B cell (primary cell): ENCODE measurements at regions not wholly inside any gene's neighbourhood (a gene's known extent, or its start where the extent isn't known, plus 50 kb on each side); places are given as distances from the start of the nearest gene placed in this dataset.
A peak's percentile ranks its signal among the peaks of the same experiment; 100 is the strongest.

ENCODE experiments used
- ATAC-seq: fragments of 200-7000 bp; cut with Tn5 transposase; one replicate; pipeline ENCODE4 v1.10.0; 2021; ENCODE audit warnings: low read depth, mild to moderate bottlenecking, moderate number of reproducible peaks, moderate library complexity
- CTCF ChIA-PET: fragments of 350-600 bp; sonication (Branson Sonifier 250); formaldehyde crosslinking; loops from one replicate; lab custom pipeline; 2021; ENCODE audit warnings: antibody characterized with exemption, inconsistent platforms; lab: Charles Lee
- POLR2A ChIA-PET: fragments of 350-600 bp; sonication (Branson Sonifier 250); formaldehyde crosslinking; loops from one replicate; lab custom pipeline; 2021; ENCODE audit warnings: antibody characterized with exemption; lab: Charles Lee
- DNase-seq: peaks from one replicate; pipeline ENCODE4 v3.0.0; 2013
- H2AFZ ChIP-seq: 2 replicates; pipeline ENCODE4 v1.6.1; 2012; ENCODE audit warnings: mild to moderate bottlenecking, low read depth, low read length; ENCODE audit not compliant: insufficient read depth, poor library complexity, severe bottlenecking
- H3K27ac ChIP-seq, 2 donors: 1 replicate in 1 of 2; 2 replicates in 1 of 2; pipeline ENCODE4 v1.5.1; 2012 to 2013; ENCODE audit warnings: low read length in 2 of 2, mild to moderate bottlenecking in 2 of 2, moderate library complexity in 1 of 2
- H3K27me3 ChIP-seq, 4 experiments: fragments of 200-600 bp in 1 of 4; sonication (generic) in 1 of 4; replicated peaks in 1 of 4; 1 replicate in 2 of 4; 2 replicates in 2 of 4; pipeline versions ENCODE4 v1.6.1 to v1.7.0; 2013 to 2016; ENCODE audit warnings: low read length in 3 of 4, mild to moderate bottlenecking in 2 of 4, mixed read lengths in 1 of 4, moderate library complexity in 1 of 4; ENCODE audit not compliant: insufficient read depth in 4 of 4, control insufficient read depth in 3 of 4; ENCODE audit errors: control extremely low read depth in 1 of 4
- H3K36me3 ChIP-seq, 2 experiments: replicated peaks in 1 of 2; 1 replicate in 1 of 2; 2 replicates in 1 of 2; pipeline versions ENCODE4 v1.6.1 to v1.7.1; 2013; ENCODE audit warnings: low read length in 1 of 2; ENCODE audit not compliant: insufficient read depth in 2 of 2, control insufficient read depth in 1 of 2; ENCODE audit errors: control extremely low read depth in 1 of 2, extremely low read depth in 1 of 2
- H3K4me1 ChIP-seq, 2 donors: fragments of 200-600 bp in 1 of 2; sonication (generic) in 1 of 2; 1 replicate in 1 of 2; 2 replicates in 1 of 2; pipeline versions ENCODE4 v1.5.1 to v1.6.1; 2013 to 2017; ENCODE audit warnings: low read length in 2 of 2; ENCODE audit not compliant: control insufficient read depth in 2 of 2, insufficient read depth in 2 of 2
- H3K4me2 ChIP-seq: replicated peaks from 2 replicates; pipeline ENCODE3; 2012; ENCODE audit warnings: mild to moderate bottlenecking, low read depth, low read length; ENCODE audit not compliant: poor library complexity, severe bottlenecking
- H3K4me3 ChIP-seq, 5 experiments: fragments of 200-600 bp in 1 of 5; sonication (generic) in 1 of 5; 1 replicate in 3 of 5; 2 replicates in 2 of 5; pipeline versions ENCODE4 v1.5.1 to v1.7.0; 2011 to 2016; ENCODE audit warnings: low read length in 4 of 5, mild to moderate bottlenecking in 4 of 5, low read depth in 2 of 5, control low read depth in 1 of 5, moderate library complexity in 1 of 5; ENCODE audit not compliant: insufficient read depth in 1 of 5; ENCODE audit errors: control extremely low read depth in 1 of 5, extremely low read depth in 1 of 5
- H3K79me2 ChIP-seq: fragments of 200-600 bp; sonication (generic); one replicate; pipeline ENCODE4 v1.6.0; 2016; ENCODE audit warnings: low read length; ENCODE audit not compliant: control insufficient read depth, insufficient read depth
- H3K9ac ChIP-seq: fragments of 200-600 bp; sonication (generic); 2 replicates; pipeline ENCODE4 v1.6.1; 2017; ENCODE audit warnings: mild to moderate bottlenecking, low read length, moderate library complexity
- H3K9me3 ChIP-seq, 3 donors: one replicate each; pipeline versions ENCODE4 v1.6.1 to v1.7.1; 2013; ENCODE audit warnings: low read length in 2 of 3; ENCODE audit not compliant: control insufficient read depth in 2 of 3, insufficient read depth in 1 of 3; ENCODE audit errors: control extremely low read depth in 1 of 3
- H4K20me1 ChIP-seq: 2 replicates; pipeline ENCODE4 v1.6.0; 2012; ENCODE audit warnings: mild to moderate bottlenecking, low read length; ENCODE audit not compliant: insufficient read depth, control insufficient read depth, poor library complexity, severe bottlenecking
- H3K27ac Mint-ChIP-seq: one replicate; pipeline ENCODE4 v1.8.0; 2021; ENCODE audit warnings: mixed read lengths
- H3K27me3 Mint-ChIP-seq: one replicate; pipeline ENCODE4 v1.8.0; 2021; ENCODE audit warnings: mixed read lengths
- H3K4me1 Mint-ChIP-seq: one replicate; pipeline ENCODE4 v1.8.0; 2021; ENCODE audit warnings: mixed read lengths
- H3K4me3 Mint-ChIP-seq: one replicate; pipeline ENCODE4 v1.8.0; 2021; ENCODE audit warnings: mixed read lengths
- H3K9me3 Mint-ChIP-seq: one replicate; pipeline ENCODE4 v1.8.0; 2022; ENCODE audit warnings: mixed read lengths; ENCODE audit not compliant: insufficient read depth
- CTCF ChIP-seq: fragments of 200-600 bp; IDR thresholded peaks from one replicate; pipeline ENCODE4 v1.8.0; 2022; ENCODE audit warnings: antibody characterized with exemption, mild to moderate bottlenecking
- EZH2 ChIP-seq: IDR thresholded peaks from 2 replicates; pipeline ENCODE4 v1.6.1; 2012; ENCODE audit warnings: borderline replicate concordance, low read depth, mild to moderate bottlenecking, moderate library complexity, low read length; ENCODE audit not compliant: insufficient read depth, poor library complexity, severe bottlenecking
- WGBS: methylation state at CpG from one replicate; pipeline ENCODE4 v1.1.5; 2013; ENCODE audit warnings: missing lambda C conversion rate; ENCODE audit not compliant: insufficient coverage; 5-methylcytosine and 5-hydroxymethylcytosine counted together
- intact Hi-C: fragments of 100-400 bp; cut with micrococcal nuclease; formaldehyde crosslinking; loops from one replicate; pipeline ENCODE4 v1.10.0; 2022

GRCh38 chr9:1757186-1757585 lies 258.0 kb upstream of the SMARCA2 start:
- intact Hi-C loops = no loop called here
- no peak overlapping the region for H2AFZ ChIP-seq
- H3K4me1 ChIP-seq = no peaks in the 10 kb centered on the region
- no peaks in the 10 kb centered on the region for H4K20me1 ChIP-seq
- ChIA-PET CTCF (no interaction called here), POLR2A (no interaction called here)
- H3K9ac ChIP-seq = no peak overlapping the region
- Mint-ChIP-seq H3K27me3 (peaks cover 3% of the 10 kb centered on the region), H3K27ac (no peak overlapping the region), H3K4me3 (no peak overlapping the region), H3K9me3 (peaks cover 7% of the 10 kb centered on the region), H3K4me1 (peaks cover 1% of the 10 kb centered on the region)
- TF ChIP-seq EZH2 = no peak
- no peak for TF ChIP-seq CTCF
- H3K27me3 ChIP-seq = no peaks in the 10 kb centered on the region
- peaks cover 0 to 5% (median 0%) of the 10 kb centered on the region in 3 donors for H3K9me3 ChIP-seq
- DNase-seq = no peak
- no peaks in the 10 kb centered on the region for H3K36me3 ChIP-seq
- no peak overlapping the region for H3K27ac ChIP-seq
- H3K79me2 ChIP-seq = no peaks in the 10 kb centered on the region
- WGBS = 97% methylated on average over 4 of the region's 5 CpGs
- no peak overlapping the region for H3K4me2 ChIP-seq
- H3K4me3 ChIP-seq = no peak overlapping the region
- no peak for ATAC-seq

GRCh38 chr9:1759009-1759408 lies 256.1 kb upstream of the SMARCA2 start:
- Mint-ChIP-seq H3K27me3 (peaks cover 3% of the 10 kb centered on the region), H3K27ac (no peak overlapping the region), H3K9me3 (peaks cover 7% of the 10 kb centered on the region), H3K4me1 (peaks cover 1% of the 10 kb centered on the region), H3K4me3 (no peak overlapping the region)
- H3K79me2 ChIP-seq = no peaks in the 10 kb centered on the region
- H3K27me3 ChIP-seq = no peaks in the 10 kb centered on the region
- H3K4me1 ChIP-seq = no peaks in the 10 kb centered on the region
- H4K20me1 ChIP-seq = no peaks in the 10 kb centered on the region
- no peak overlapping the region for H3K4me2 ChIP-seq
- CTCF ChIA-PET = interaction anchor here (0.7 kb wide), 1 partner anchor 326 kb away, joined by 3 read pairs; no protein-coding TSS in a partner anchor
- H3K9ac ChIP-seq = no peak overlapping the region
- peaks cover 0 to 5% (median 0%) of the 10 kb centered on the region in 3 donors for H3K9me3 ChIP-seq
- no peak overlapping the region for H3K4me3 ChIP-seq
- WGBS = 80% methylated on average over 1 of the region's 2 CpGs
- TF ChIP-seq EZH2 = no peak
- TF ChIP-seq CTCF = no peak
- no peak overlapping the region for H3K27ac ChIP-seq
- H2AFZ ChIP-seq = no peak overlapping the region
- intact Hi-C loops = no loop called here
- POLR2A ChIA-PET = no interaction called here
- peak; percentile 17 for ATAC-seq
- peak; percentile 7 for DNase-seq
- no peaks in the 10 kb centered on the region for H3K36me3 ChIP-seq
